Caco-2 (cell line): ENCODE measurements at regions not wholly inside any gene's neighbourhood (a gene's known extent, or its start where the extent isn't known, plus 50 kb on each side); places are given as distances from the start of the nearest gene placed in this dataset.

Source experiments
- BruUV-seq: library from RNA; stranded (reverse); fragments of 400-500 nt; replicated peaks from 2 replicates; lab custom pipeline; 2021; lab: Mats Ljungman, UMichigan
- CTCF ChIA-PET: fragments of 300-600 bp; sonication (Branson Sonifier 250); formaldehyde crosslinking; loops from one replicate; lab custom pipeline; 2022; ENCODE audit warnings: antibody characterized with exemption; lab: Charles Lee
- POLR2A ChIA-PET: fragments of 300-600 bp; sonication (Branson Sonifier 250); formaldehyde crosslinking; loops from one replicate; lab custom pipeline; 2022; ENCODE audit warnings: antibody characterized with exemption; lab: Charles Lee
- DNase-seq, 2 experiments: peaks; one replicate each; pipeline versions ENCODE4 v3.0.0 to v3.0.0-alpha.2; 2020 to 2022
- H3K27me3 ChIP-seq: replicated peaks from 2 replicates; pipeline ENCODE4 v1.6.0; 2011; ENCODE audit warnings: low read length; ENCODE audit not compliant: control insufficient read depth, insufficient read depth
- H3K36me3 ChIP-seq: 2 replicates; pipeline ENCODE4 v1.5.1; 2011; ENCODE audit warnings: low read length; ENCODE audit not compliant: control insufficient read depth, insufficient read depth
- H3K4me1 ChIP-seq: fragments of 250-450 bp; sonication (Bioruptor Pico); 2 replicates; pipeline ENCODE4 v1.5.1; 2020; ENCODE audit warnings: mild to moderate bottlenecking
- H3K4me3 ChIP-seq: 2 replicates; pipeline ENCODE4 v1.5.1; 2011; ENCODE audit warnings: low read depth, mild to moderate bottlenecking, control low read depth, low read length
- H3K9me3 ChIP-seq: fragments of 250-450 bp; sonication (Bioruptor Pico); 2 replicates; pipeline ENCODE4 v1.5.1; 2020; ENCODE audit warnings: mild to moderate bottlenecking, moderate library complexity
- H3K27ac Mint-ChIP-seq: one replicate; pipeline ENCODE4 v1.8.0; 2022; ENCODE audit warnings: mixed read lengths; ENCODE audit not compliant: unreplicated experiment
- H3K27me3 Mint-ChIP-seq: one replicate; pipeline ENCODE4 v1.8.0; 2022; ENCODE audit warnings: mixed read lengths; ENCODE audit not compliant: insufficient read depth, unreplicated experiment
- H3K36me3 Mint-ChIP-seq: one replicate; pipeline ENCODE4 v1.8.0; 2022; ENCODE audit warnings: mild to moderate bottlenecking, mixed read lengths; ENCODE audit not compliant: insufficient read depth, unreplicated experiment
- H3K4me1 Mint-ChIP-seq: one replicate; pipeline ENCODE4 v1.8.0; 2022; ENCODE audit warnings: low read depth, mixed read lengths; ENCODE audit not compliant: unreplicated experiment
- H3K4me3 Mint-ChIP-seq: one replicate; pipeline ENCODE4 v1.8.0; 2022; ENCODE audit warnings: mild to moderate bottlenecking, moderate library complexity, mixed read lengths; ENCODE audit not compliant: unreplicated experiment
- H3K9me3 Mint-ChIP-seq: one replicate; pipeline ENCODE4 v1.8.0; 2022; ENCODE audit warnings: mixed read lengths; ENCODE audit not compliant: unreplicated experiment
- intact Hi-C: fragments of 100-400 bp; cut with micrococcal nuclease; formaldehyde crosslinking; loops from one replicate; pipeline ENCODE4 v1.10.0; 2022; ENCODE audit not compliant: unreplicated experiment
- TF ChIP-seq, protein P1 (sequence below), 2 experiments: fragments of 200-600 bp in 1 of 2; IDR thresholded peaks; 1 replicate in 1 of 2; 2 replicates in 1 of 2; pipeline versions ENCODE4 v1.5.1 to v1.8.0; 2011 to 2022; ENCODE audit warnings: antibody characterized with exemption in 1 of 2, control low read depth in 1 of 2, inconsistent platforms in 1 of 2, low read depth in 1 of 2, low read length in 1 of 2, mild to moderate bottlenecking in 1 of 2, moderate library complexity in 1 of 2; ENCODE audit not compliant: insufficient read depth in 1 of 2, severe bottlenecking in 1 of 2, unreplicated experiment in 1 of 2

DNA sequence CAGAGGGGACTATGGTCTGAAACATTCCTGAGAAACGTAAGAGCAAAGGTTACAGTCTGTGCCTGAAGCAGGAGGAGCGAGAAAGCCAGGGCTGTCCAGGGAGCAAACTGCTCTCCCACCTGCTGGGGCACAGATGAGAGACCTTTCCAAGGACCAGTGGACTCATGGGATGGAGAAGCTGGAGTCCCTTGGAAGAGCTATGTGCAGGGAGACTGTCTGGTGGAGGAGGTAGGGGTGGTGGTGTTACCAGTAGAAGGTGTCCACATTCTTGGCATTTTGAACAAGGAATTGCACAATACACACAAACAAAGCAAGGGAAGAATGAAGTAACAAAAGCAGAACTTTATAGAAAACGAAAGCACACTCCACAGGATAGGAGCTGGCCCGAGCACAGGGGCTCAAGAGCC, 97.9 kb upstream of the CYRIA start:
- TF ChIP-seq, protein P1, sequence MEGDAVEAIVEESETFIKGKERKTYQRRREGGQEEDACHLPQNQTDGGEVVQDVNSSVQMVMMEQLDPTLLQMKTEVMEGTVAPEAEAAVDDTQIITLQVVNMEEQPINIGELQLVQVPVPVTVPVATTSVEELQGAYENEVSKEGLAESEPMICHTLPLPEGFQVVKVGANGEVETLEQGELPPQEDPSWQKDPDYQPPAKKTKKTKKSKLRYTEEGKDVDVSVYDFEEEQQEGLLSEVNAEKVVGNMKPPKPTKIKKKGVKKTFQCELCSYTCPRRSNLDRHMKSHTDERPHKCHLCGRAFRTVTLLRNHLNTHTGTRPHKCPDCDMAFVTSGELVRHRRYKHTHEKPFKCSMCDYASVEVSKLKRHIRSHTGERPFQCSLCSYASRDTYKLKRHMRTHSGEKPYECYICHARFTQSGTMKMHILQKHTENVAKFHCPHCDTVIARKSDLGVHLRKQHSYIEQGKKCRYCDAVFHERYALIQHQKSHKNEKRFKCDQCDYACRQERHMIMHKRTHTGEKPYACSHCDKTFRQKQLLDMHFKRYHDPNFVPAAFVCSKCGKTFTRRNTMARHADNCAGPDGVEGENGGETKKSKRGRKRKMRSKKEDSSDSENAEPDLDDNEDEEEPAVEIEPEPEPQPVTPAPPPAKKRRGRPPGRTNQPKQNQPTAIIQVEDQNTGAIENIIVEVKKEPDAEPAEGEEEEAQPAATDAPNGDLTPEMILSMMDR (IDR thresholded peaks at IDR 0.05; ENCODE audit: insufficient read depth in 1 of 2, low read depth in 1 of 2, low read length in 1 of 2, severe bottlenecking in 1 of 2, unreplicated experiment in 1 of 2): no peak
- no peaks in the 10 kb centered on the region for H3K9me3 ChIP-seq
- intact Hi-C loops: no loop called here
- H3K9me3 Mint-ChIP-seq: no peaks in the 10 kb centered on the region
- H3K4me1 Mint-ChIP-seq: peaks cover 15% of the 10 kb centered on the region
- H3K36me3 Mint-ChIP-seq: peaks cover 4% of the 10 kb centered on the region
- H3K4me3 Mint-ChIP-seq: peak overlapping the region; percentile 29
- H3K27me3 ChIP-seq: no peaks in the 10 kb centered on the region
- H3K36me3 ChIP-seq: no peaks in the 10 kb centered on the region
- DNase-seq: peak; percentile 59 to 77
- peaks cover 12% of the 10 kb centered on the region for H3K4me1 ChIP-seq
- H3K4me3 ChIP-seq: no peak overlapping the region
- H3K27me3 Mint-ChIP-seq: peaks cover 3% of the 10 kb centered on the region
- ChIA-PET POLR2A (no interaction called here), CTCF (interaction anchor here (1.2 kb wide), 1 partner anchor 150 kb away, joined by 4 read pairs; no protein-coding TSS in a partner anchor)
- BruUV-seq: no TSS peak
- H3K27ac Mint-ChIP-seq: peak overlapping the region; percentile 60

DNA sequence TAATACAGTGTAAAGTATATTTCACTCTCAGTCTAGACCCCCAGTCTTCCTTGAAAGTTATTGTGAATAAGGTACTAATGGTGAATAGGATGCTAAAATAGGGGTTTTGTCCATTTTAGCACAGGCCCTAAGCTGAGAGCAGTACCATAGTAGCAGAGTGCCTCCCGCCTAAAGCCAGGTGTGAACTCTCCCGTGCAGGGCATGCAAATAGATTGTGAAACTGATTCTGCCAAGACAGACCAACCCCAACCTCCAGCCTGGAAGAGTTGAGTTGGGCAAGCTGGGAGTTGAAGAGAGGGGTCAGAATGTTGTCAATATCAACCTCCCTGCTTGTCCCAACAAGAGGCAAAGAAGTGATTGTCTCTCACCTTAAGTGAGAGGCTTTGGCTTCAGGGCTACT, 97.4 kb upstream of the CYRIA start:
- Mint-ChIP-seq H3K27me3 (peaks cover 5% of the 10 kb centered on the region), H3K4me3 (peak overlapping the region; percentile 29), H3K4me1 (peaks cover 15% of the 10 kb centered on the region), H3K9me3 (no peaks in the 10 kb centered on the region), H3K36me3 (peaks cover 4% of the 10 kb centered on the region), H3K27ac (peak overlapping the region; percentile 60)
- Histone ChIP-seq H3K4me3 (no peak overlapping the region), H3K27me3 (no peaks in the 10 kb centered on the region), H3K4me1 (peaks cover 12% of the 10 kb centered on the region), H3K9me3 (no peaks in the 10 kb centered on the region), H3K36me3 (no peaks in the 10 kb centered on the region)
- POLR2A ChIA-PET: no interaction called here
- CTCF ChIA-PET: interaction anchor here (1.2 kb wide), 1 partner anchor 150 kb away, joined by 4 read pairs; no protein-coding TSS in a partner anchor
- no TSS peak for BruUV-seq
- intact Hi-C loops: no loop called here
- no peak for DNase-seq
- TF ChIP-seq, protein P1 (IDR thresholded peaks at IDR 0.05; ENCODE audit: insufficient read depth in 1 of 2, low read depth in 1 of 2, low read length in 1 of 2, severe bottlenecking in 1 of 2, unreplicated experiment in 1 of 2): no peak

DNA sequence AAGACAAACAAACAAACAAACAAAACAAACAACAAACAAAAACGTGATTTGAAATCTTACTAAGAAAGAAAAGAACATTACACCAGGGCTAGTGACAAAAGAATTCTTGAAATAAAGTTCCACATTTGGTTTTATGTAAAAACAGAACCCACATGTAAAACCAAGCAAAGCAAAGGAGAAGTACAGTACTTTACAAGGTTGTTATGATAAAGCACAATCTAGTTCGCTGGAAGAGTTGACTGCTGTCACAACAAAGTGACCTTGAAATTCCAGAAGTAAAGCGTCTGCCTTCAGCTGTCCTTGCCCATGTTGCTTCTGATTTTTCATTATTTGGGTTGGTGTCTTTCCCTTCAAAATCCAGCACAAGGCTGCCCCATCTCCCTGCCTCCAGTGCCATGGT, 94.8 kb upstream of the CYRIA start:
- no TSS peak for BruUV-seq
- no peak overlapping the region for H3K27ac Mint-ChIP-seq
- Histone ChIP-seq H3K36me3 (no peaks in the 10 kb centered on the region), H3K9me3 (no peaks in the 10 kb centered on the region), H3K4me1 (peaks cover 12% of the 10 kb centered on the region), H3K27me3 (no peaks in the 10 kb centered on the region), H3K4me3 (no peak overlapping the region)
- TF ChIP-seq, protein P1 (IDR thresholded peaks at IDR 0.05; ENCODE audit: insufficient read depth in 1 of 2, low read depth in 1 of 2, low read length in 1 of 2, severe bottlenecking in 1 of 2, unreplicated experiment in 1 of 2): no peak
- ChIA-PET POLR2A (no interaction called here), CTCF (interaction anchor here (1.5 kb wide), 1 partner anchor 147 kb away, joined by 6 read pairs; no protein-coding TSS in a partner anchor)
- peaks cover 15% of the 10 kb centered on the region for H3K4me1 Mint-ChIP-seq
- H3K36me3 Mint-ChIP-seq: peaks cover 4% of the 10 kb centered on the region
- no peak overlapping the region for H3K4me3 Mint-ChIP-seq
- no peak for DNase-seq
- no peaks in the 10 kb centered on the region for H3K9me3 Mint-ChIP-seq
- intact Hi-C loops: no loop called here
- H3K27me3 Mint-ChIP-seq: peaks cover 14% of the 10 kb centered on the region
